IMR-90 (cell line): ENCODE measurements at regions not wholly inside any gene's neighbourhood (a gene's known extent, or its start where the extent isn't known, plus 50 kb on each side); places are given as distances from the start of the nearest gene placed in this dataset.

ENCODE experiments used
- ATAC-seq: fragments of 200-7000 bp; cut with Tn5 transposase; 2 replicates; pipeline ENCODE4 v1.9.1; 2020; ENCODE audit warnings: low read depth, mild to moderate bottlenecking, moderate library complexity
- BruUV-seq: library from RNA; stranded (reverse); fragments of 400-500 nt; replicated peaks from 2 replicates; lab custom pipeline; 2021; lab: Mats Ljungman, UMichigan
- CTCF ChIA-PET: fragments of 300-600 bp; formaldehyde crosslinking; extraction: SDS; loops from one replicate; lab custom pipeline; 2021; ENCODE audit warnings: antibody characterized with exemption; lab: Yijun Ruan, JAX
- POLR2A ChIA-PET: fragments of 300-600 bp; sonication (Branson Sonifier 250); formaldehyde crosslinking; loops from one replicate; lab custom pipeline; 2022; ENCODE audit warnings: antibody characterized with exemption; ENCODE audit not compliant: unreplicated experiment; lab: Charles Lee
- DNase-seq: peaks from one replicate; pipeline ENCODE4 v3.0.0; 2013
- H2AFZ ChIP-seq: replicated peaks from 2 replicates; pipeline ENCODE3; 2013; ENCODE audit warnings: low read length, mild to moderate bottlenecking; ENCODE audit not compliant: poor library complexity
- H2AK5ac ChIP-seq: 2 replicates; pipeline ENCODE4 v1.6.1; 2013; ENCODE audit warnings: low read depth, low read length, inconsistent platforms
- H2AK9ac ChIP-seq: replicated peaks from 2 replicates; pipeline ENCODE3; 2013; ENCODE audit warnings: mild to moderate bottlenecking, low read depth, low read length, moderate library complexity; ENCODE audit not compliant: poor library complexity
- H2BK120ac ChIP-seq: 2 replicates; pipeline ENCODE4 v1.6.1; 2013; ENCODE audit warnings: low read depth, low read length, inconsistent platforms
- H2BK15ac ChIP-seq: 3 replicates; pipeline ENCODE4 v1.6.1; 2013; ENCODE audit warnings: low read depth, low read length, inconsistent platforms
- H2BK20ac ChIP-seq: 2 replicates; pipeline ENCODE4 v1.6.1; 2013; ENCODE audit warnings: low read depth, mild to moderate bottlenecking, inconsistent platforms, low read length, moderate library complexity
- H2BK5ac ChIP-seq: 2 replicates; pipeline ENCODE4 v1.6.1; 2013; ENCODE audit warnings: mild to moderate bottlenecking, low read depth, low read length, inconsistent platforms; ENCODE audit not compliant: poor library complexity, severe bottlenecking
- H3K14ac ChIP-seq: replicated peaks from 2 replicates; pipeline ENCODE4 v1.6.1; 2013; ENCODE audit warnings: low read depth, low read length, inconsistent platforms
- H3K18ac ChIP-seq: 2 replicates; pipeline ENCODE4 v1.6.1; 2013; ENCODE audit warnings: low read depth, low read length, control low read depth
- H3K23ac ChIP-seq: 2 replicates; pipeline ENCODE4 v1.6.1; 2013; ENCODE audit warnings: low read depth, low read length, inconsistent platforms
- H3K27ac ChIP-seq: 2 replicates; pipeline ENCODE4 v1.5.1; 2013; ENCODE audit warnings: mild to moderate bottlenecking, control low read depth, low read length; ENCODE audit not compliant: insufficient read depth
- H3K27me3 ChIP-seq: 2 replicates; pipeline ENCODE4 v1.6.1; 2013; ENCODE audit warnings: low read length; ENCODE audit not compliant: control insufficient read depth, insufficient read depth
- H3K36me3 ChIP-seq: 2 replicates; pipeline ENCODE4 v1.6.1; 2013; ENCODE audit warnings: low read length, mixed read lengths; ENCODE audit not compliant: control insufficient read depth, insufficient read depth
- H3K4ac ChIP-seq: 2 replicates; pipeline ENCODE4 v1.6.1; 2013; ENCODE audit warnings: low read depth, low read length, inconsistent platforms
- H3K4me1 ChIP-seq: 2 replicates; pipeline ENCODE4 v1.6.1; 2013; ENCODE audit warnings: low read length, mixed read lengths; ENCODE audit not compliant: control insufficient read depth, insufficient read depth
- H3K4me2 ChIP-seq: 2 replicates; pipeline ENCODE4 v1.6.1; 2013; ENCODE audit warnings: low read depth, mild to moderate bottlenecking, control low read depth, low read length, moderate library complexity
- H3K4me3 ChIP-seq: 2 replicates; pipeline ENCODE4 v1.5.1; 2013; ENCODE audit warnings: low read depth, mild to moderate bottlenecking, control low read depth, low read length, moderate library complexity; ENCODE audit not compliant: insufficient read depth
- H3K56ac ChIP-seq: 2 replicates; pipeline ENCODE4 v1.6.1; 2013; ENCODE audit warnings: low read length, inconsistent platforms; ENCODE audit not compliant: insufficient read depth; ENCODE audit errors: extremely low read depth
- H3K79me1 ChIP-seq, 2 experiments: 2 replicates each; pipeline ENCODE4 v1.6.1; 2013; ENCODE audit warnings: low read length in 2 of 2, inconsistent platforms in 1 of 2, low read depth in 1 of 2
- H3K9ac ChIP-seq: 2 replicates; pipeline ENCODE4 v1.6.1; 2013; ENCODE audit warnings: low read depth, low read length, control low read depth
- H3K9me1 ChIP-seq: 2 replicates; pipeline ENCODE4 v1.6.1; 2013; ENCODE audit warnings: low read length, inconsistent platforms; ENCODE audit not compliant: insufficient read depth
- H3K9me3 ChIP-seq: 2 replicates; pipeline ENCODE4 v1.6.1; 2013; ENCODE audit warnings: low read length; ENCODE audit not compliant: control insufficient read depth, insufficient read depth
- H4K20me1 ChIP-seq: 2 replicates; pipeline ENCODE4 v1.6.1; 2013; ENCODE audit warnings: low read length, inconsistent platforms; ENCODE audit not compliant: insufficient read depth
- H4K5ac ChIP-seq: 2 replicates; pipeline ENCODE4 v1.6.1; 2013; ENCODE audit warnings: mild to moderate bottlenecking, low read depth, low read length, control low read depth
- H4K8ac ChIP-seq, 2 experiments: 2 replicates each; pipeline ENCODE4 v1.6.1; 2013; ENCODE audit warnings: low read depth in 2 of 2, low read length in 2 of 2, control low read depth in 1 of 2, inconsistent platforms in 1 of 2
- H4K91ac ChIP-seq: 2 replicates; pipeline ENCODE4 v1.6.1; 2013; ENCODE audit warnings: low read depth, low read length, inconsistent platforms; ENCODE audit not compliant: insufficient read depth
- CEBPB ChIP-seq: IDR thresholded peaks from 2 replicates; pipeline ENCODE4 v1.6.1; 2012; ENCODE audit warnings: low read depth, low read length, improper control_type of control experiment
- CHD1 ChIP-seq: IDR thresholded peaks from 2 replicates; pipeline ENCODE4 v1.6.1; 2012; ENCODE audit warnings: low read depth, low read length, improper control_type of control experiment
- FOS ChIP-seq: fragments of 150-350 bp; IDR thresholded peaks from 2 replicates; pipeline ENCODE4 v1.6.1; 2016; ENCODE audit warnings: low read depth, low read length
- MAFK ChIP-seq: IDR thresholded peaks from 2 replicates; pipeline ENCODE4 v1.6.1; 2012; ENCODE audit warnings: low read depth, low read length, improper control_type of control experiment
- MAZ ChIP-seq: IDR thresholded peaks from 2 replicates; pipeline ENCODE4 v1.6.1; 2012; ENCODE audit warnings: low read depth, mild to moderate bottlenecking, low read length, improper control_type of control experiment, moderate library complexity, borderline replicate concordance
- NFE2L2 ChIP-seq: fragments of 150-350 bp; IDR thresholded peaks from 2 replicates; pipeline ENCODE4 v1.6.1; 2016; ENCODE audit warnings: low read depth, mild to moderate bottlenecking, low read length
- POLR2A ChIP-seq: IDR thresholded peaks from 2 replicates; pipeline ENCODE4 v1.6.1; 2012; ENCODE audit warnings: mild to moderate bottlenecking, low read depth, low read length
- RAD21 ChIP-seq: IDR thresholded peaks from 2 replicates; pipeline ENCODE4 v1.6.1; 2012; ENCODE audit warnings: low read length, improper control_type of control experiment
- RCOR1 ChIP-seq: IDR thresholded peaks from 2 replicates; pipeline ENCODE4 v1.6.1; 2012; ENCODE audit warnings: mild to moderate bottlenecking, low read length, improper control_type of control experiment; ENCODE audit not compliant: insufficient replicate concordance
- RFX5 ChIP-seq: IDR thresholded peaks from 2 replicates; pipeline ENCODE4 v1.8.0; 2012; ENCODE audit warnings: low read depth, mild to moderate bottlenecking, low read length, moderate library complexity
- SMC3 ChIP-seq: fragments of 150-350 bp; IDR thresholded peaks from 2 replicates; pipeline ENCODE4 v1.6.1; 2016; ENCODE audit warnings: low read depth, mild to moderate bottlenecking, antibody characterized with exemption, low read length, moderate library complexity
- USF2 ChIP-seq: fragments of 150-350 bp; IDR thresholded peaks from 2 replicates; pipeline ENCODE4 v1.6.1; 2017; ENCODE audit warnings: mild to moderate bottlenecking, antibody characterized with exemption, low read length, low read depth
- WGBS, 2 experiments: methylation state at CpG; one replicate each; pipeline versions ENCODE4 v1.1.5 to v1.1.7; 2013; ENCODE audit warnings: missing lambda C conversion rate in 2 of 2; ENCODE audit not compliant: insufficient read length in 1 of 2; ENCODE audit errors: extremely low coverage in 2 of 2; 5-methylcytosine and 5-hydroxymethylcytosine counted together
- dilution Hi-C: fragments of 300-500 bp; cut with HindIII; formaldehyde crosslinking; loops from one replicate; pipeline ENCODE4 v1.14.3; 2018; ENCODE audit warnings: low sequenced_read_pairs; ENCODE audit not compliant: unreplicated experiment
- in situ Hi-C: fragments of 300-500 bp; cut with MboI; formaldehyde crosslinking; loops from 3 replicates; pipeline ENCODE4 v1.14.3; 2019; ENCODE audit warnings: low sequenced_read_pairs, inconsistent platforms, mixed read lengths
- intact Hi-C: fragments of 100-400 bp; cut with micrococcal nuclease; formaldehyde crosslinking; loops from 2 replicates; pipeline ENCODE4 v1.10.0; 2022
- TF ChIP-seq, protein P1 (sequence below): fragments of 150-350 bp; IDR thresholded peaks from 2 replicates; pipeline ENCODE4 v1.6.1; 2016; ENCODE audit warnings: low read depth, mild to moderate bottlenecking, low read length, moderate library complexity, borderline replicate concordance

DNA sequence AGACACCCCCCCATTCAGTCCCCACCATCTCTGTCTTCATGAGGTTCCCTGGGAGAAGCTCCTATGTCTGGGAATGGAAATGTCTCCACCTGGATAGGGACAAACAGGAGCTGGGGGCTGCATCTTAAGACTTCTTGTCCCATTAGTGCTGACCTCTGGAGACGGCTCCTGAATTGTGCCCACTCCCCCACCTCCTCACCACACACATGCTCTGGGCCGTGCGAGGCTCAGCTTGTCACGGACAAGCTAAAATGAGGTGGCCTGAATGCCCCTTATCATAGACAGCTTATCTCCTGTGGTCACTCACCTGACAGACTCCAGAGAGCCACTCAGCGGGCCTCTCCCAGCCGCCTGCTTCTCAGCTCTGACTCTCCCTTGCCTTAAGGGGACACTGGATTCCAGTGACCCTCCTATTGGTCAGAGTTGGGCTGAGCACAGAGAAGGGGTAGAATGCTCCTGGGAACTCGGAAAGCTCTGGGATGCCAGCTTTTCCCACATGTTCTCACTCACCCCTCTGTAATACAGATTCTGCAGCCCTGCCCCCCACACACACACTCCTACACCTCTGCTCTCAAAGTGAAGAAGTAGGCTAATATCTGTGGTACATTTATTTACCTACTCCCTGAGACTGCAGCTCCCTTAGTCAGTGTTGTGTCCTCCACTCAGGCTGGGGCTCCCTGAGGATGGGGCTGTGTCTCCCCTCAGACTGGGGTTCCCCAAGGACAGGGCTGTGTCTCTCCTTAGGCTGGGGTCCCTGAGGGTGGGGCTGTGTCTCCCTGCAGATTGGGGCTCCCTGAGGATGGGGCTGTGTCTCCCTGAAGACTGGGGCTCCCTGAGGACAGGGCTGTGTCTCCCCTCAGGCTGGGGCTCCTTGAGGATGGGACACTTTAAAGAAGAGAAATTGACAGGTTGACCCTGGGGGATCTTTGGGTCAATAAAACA lies 167.5 kb downstream of the VEGFA start (continued):
- no peak for TF ChIP-seq RCOR1
- no peak for TF ChIP-seq CHD1

GRCh38 chr6:43936476-43936875 lies 166.5 kb downstream of the VEGFA start:
- no peaks in the 10 kb centered on the region for H3K36me3 ChIP-seq
- H4K5ac ChIP-seq = no peak overlapping the region
- H3K9me3 ChIP-seq = no peaks in the 10 kb centered on the region
- H2BK20ac ChIP-seq = 0 out of 2 replicates have a peak overlapping the region, but pooled peaks have one; percentile 5
- H3K4ac ChIP-seq = peak overlapping the region; percentile 64; the same call in 1 of the 2 replicates
- H3K14ac ChIP-seq = no peak overlapping the region
- no peak overlapping the region for H4K91ac ChIP-seq
- no peaks in the 10 kb centered on the region for H4K20me1 ChIP-seq
- in situ Hi-C loops (no loop called here), intact Hi-C loops (no loop called here), dilution Hi-C loops (no loop called here)
- CTCF ChIA-PET = no interaction called here
- H3K23ac ChIP-seq = no peak overlapping the region
- H2AK5ac ChIP-seq = no peak overlapping the region
- H3K9me1 ChIP-seq = peaks cover 17% of the 10 kb centered on the region
- no peak overlapping the region for H3K4me3 ChIP-seq
- no peak overlapping the region for H2AK9ac ChIP-seq
- DNase-seq (no peak), ATAC-seq (no peak)
- H3K4me2 ChIP-seq = no peak overlapping the region
- H3K79me1 ChIP-seq = no peaks in the 10 kb centered on the region
- peaks cover 23% of the 10 kb centered on the region for H3K4me1 ChIP-seq
- no peak overlapping the region for H3K18ac ChIP-seq
- peaks cover 21% of the 10 kb centered on the region for H3K27me3 ChIP-seq
- POLR2A ChIA-PET = no interaction called here
- H2BK120ac ChIP-seq = no peak overlapping the region
- no peak overlapping the region for H3K56ac ChIP-seq
- no peak overlapping the region for H4K8ac ChIP-seq
- no peak overlapping the region for H3K9ac ChIP-seq
- no TSS peak for BruUV-seq
- H2AFZ ChIP-seq = no peak overlapping the region
- no peak overlapping the region for H3K27ac ChIP-seq
- WGBS, 2 experiments = 83% methylated on average over 7 of the region's 9 CpGs; no CpG with 5 or more reads in 1 of the 2 experiments
- no peak overlapping the region for H2BK5ac ChIP-seq
- H2BK15ac ChIP-seq = no peak overlapping the region
- no peak for TF ChIP-seq CEBPB
- TF ChIP-seq FOS = no peak
- TF ChIP-seq MAZ = no peak
- TF ChIP-seq MAFK = no peak
- TF ChIP-seq, protein P1, sequence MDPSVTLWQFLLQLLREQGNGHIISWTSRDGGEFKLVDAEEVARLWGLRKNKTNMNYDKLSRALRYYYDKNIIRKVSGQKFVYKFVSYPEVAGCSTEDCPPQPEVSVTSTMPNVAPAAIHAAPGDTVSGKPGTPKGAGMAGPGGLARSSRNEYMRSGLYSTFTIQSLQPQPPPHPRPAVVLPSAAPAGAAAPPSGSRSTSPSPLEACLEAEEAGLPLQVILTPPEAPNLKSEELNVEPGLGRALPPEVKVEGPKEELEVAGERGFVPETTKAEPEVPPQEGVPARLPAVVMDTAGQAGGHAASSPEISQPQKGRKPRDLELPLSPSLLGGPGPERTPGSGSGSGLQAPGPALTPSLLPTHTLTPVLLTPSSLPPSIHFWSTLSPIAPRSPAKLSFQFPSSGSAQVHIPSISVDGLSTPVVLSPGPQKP = no peak
- TF ChIP-seq RFX5 = no peak
- no peak for TF ChIP-seq RCOR1
- TF ChIP-seq POLR2A = no peak
- no peak for TF ChIP-seq USF2
- no peak for TF ChIP-seq NFE2L2
- no peak for TF ChIP-seq CHD1
- no peak for TF ChIP-seq SMC3
- no peak for TF ChIP-seq RAD21
